NOMO-1 (cell line): ENCODE measurements at regions not wholly inside any gene's neighbourhood (a gene's known extent, or its start where the extent isn't known, plus 50 kb on each side); places are given as distances from the start of the nearest gene placed in this dataset.
A peak's percentile ranks its signal among the peaks of the same experiment; 100 is the strongest.
"Not testable (repeated sequence)": the region's sequence is repeated elsewhere in the genome, so short reads cannot be mapped to it uniquely, and the experiment has no call there.

ENCODE experiments used
- DNase-seq, 2 experiments: peaks; one replicate each; lab custom pipeline; 2025; ENCODE audit not compliant: unreplicated experiment in 2 of 2; lab: John Stamatoyannopoulos, UW

- no peak for DNase-seq
Observed at GRCh38 chr1:121443001-121443540, 258.3 kb downstream of the SRGAP2C start.

GRCh38 chr1:121444096-121444495 lies 259.3 kb downstream of the SRGAP2C start:
- no peak for DNase-seq

DNA sequence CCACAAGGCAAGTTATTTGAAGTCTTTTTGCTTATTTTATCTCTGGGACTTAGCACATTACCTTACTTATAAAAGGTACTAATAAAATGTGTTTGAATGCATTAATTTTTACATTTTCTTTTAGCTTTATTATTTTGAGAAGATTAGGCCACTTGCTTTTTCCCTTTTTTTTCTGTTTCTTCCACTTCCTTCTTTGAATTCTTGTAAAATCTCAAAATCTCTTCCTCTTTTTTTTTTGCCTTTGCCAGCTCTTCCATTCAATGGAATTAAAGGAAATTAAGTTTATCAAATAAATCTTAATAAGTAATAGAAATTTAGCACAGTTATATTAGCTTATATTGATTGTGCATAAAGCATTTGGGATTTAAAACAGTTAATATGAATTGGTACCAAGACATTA lies 260.9 kb downstream of the SRGAP2C start:
- peak; percentile 16 to 30 for DNase-seq

DNA sequence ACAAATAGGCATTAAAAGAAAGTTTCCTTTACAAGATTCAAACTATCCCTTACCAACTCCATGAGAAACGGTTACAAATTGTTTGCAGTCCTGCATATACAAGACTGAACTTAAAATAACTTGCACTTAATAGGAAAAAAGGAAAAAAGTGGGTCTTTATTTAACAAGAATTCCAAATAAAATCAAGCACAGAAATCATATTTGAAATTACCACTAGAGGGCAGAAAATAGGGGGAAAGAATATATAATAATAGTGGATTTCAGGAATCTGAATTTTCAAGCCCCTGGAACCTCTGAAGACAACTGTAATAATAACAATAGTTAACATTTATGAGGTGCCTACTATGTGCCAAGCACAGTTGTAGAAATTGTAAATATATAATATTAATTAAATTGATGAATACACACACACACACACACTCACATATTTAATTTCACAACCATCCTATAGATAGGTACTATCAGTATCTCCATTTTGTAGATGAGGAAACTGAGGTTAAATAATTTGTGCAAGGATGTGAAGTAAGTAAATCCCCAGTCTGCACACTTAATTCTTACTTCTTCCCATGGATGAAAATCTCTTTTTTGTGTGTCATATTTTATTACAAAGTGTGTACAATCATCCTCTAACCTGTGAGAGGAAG lies 262.6 kb downstream of the SRGAP2C start:
- DNase-seq = not testable (repeated sequence)

DNA sequence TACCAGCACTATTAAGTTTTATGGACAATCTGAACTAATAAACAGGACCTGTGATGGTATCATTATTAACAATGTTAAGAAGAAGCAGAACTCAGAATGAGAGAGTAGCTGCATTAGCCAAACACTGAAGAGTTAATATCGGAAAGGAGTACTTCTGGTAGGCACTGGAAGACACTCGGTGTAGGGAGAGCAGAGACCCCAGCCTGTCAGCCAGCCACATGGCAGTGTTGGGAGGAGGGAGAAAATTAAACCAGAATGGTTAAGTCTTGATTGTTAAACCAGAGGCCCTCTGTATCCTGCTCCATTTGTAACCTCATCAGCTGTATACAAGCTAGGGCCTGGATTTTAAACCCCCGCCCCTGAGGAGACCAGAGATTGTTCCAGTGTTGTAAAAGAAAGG lies 263.3 kb downstream of the SRGAP2C start:
- not testable (repeated sequence) for DNase-seq

- DNase-seq = no peak
Observed at GRCh38 chr1:121448851-121449250, 264.1 kb downstream of the SRGAP2C start.

- DNase-seq = no peak
Observed at GRCh38 chr1:121452484-121452883, 267.7 kb downstream of the SRGAP2C start.

- peak; percentile 79 to 98 for DNase-seq
Observed at GRCh38 chr1:121458291-121459048, 273.7 kb downstream of the SRGAP2C start.

GRCh38 chr1:121459235-121459634 lies 274.5 kb downstream of the SRGAP2C start:
- no peak for DNase-seq

DNA sequence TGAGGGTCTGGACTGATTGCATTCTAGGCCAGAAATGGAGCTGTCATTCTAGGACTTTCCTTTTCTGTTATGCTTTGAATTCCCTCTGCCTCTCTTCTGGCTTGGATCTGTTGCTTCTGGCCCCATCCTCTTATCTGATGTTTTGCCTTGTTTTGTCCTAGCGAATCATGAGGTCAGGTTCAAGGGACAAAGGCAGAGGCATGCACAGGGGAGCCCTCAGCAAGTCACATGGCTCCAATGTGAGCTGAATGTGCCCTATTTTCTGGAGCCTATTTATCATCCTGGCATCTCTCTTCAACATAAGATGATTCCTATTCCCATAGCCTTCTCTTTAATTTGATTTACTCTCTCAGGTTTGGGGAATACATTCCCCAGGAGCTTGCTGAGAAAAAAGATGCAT lies 284.6 kb downstream of the SRGAP2C start:
- not testable (repeated sequence) for DNase-seq

DNA sequence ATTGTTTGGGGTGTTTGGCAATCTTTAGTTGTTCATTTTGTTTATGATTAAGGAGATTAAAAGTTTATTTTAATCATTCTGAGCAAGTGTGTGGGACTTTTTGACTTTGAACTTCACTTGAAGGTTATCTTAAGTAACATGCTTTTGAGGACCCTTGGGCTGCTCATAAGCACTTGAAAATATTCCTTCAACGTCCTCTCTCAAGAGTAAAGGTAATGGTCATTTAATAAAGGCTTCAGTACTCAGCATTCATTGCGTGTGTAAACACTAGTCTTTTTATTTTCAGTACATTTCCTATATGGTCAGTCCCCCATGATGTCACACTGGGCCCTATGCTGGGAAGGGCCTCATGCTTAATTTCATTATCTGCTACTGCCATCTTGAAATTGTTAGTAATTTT lies 285.6 kb downstream of the SRGAP2C start:
- not testable (repeated sequence) for DNase-seq

DNA sequence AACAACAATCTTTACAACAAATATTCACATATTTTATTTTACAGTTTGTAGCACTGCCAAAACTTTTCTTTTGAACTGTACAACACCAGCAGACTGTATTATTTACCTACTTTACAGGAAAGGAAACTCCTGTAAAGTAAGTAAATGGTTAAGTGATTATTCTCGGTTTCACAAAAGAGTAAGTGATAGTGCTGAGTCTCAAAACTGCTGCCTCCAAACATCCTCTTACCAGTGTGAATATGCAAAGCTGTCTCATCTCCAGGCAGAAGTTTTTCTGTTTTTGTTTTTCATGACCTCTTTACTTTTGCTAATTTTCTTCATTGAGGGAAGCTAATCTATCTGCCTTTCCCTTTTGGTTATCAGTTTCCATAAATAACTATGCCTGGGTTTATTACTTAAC lies 286.7 kb downstream of the SRGAP2C start:
- no peak for DNase-seq

- no peak for DNase-seq
Observed at GRCh38 chr1:121472017-121472416, 287.2 kb downstream of the SRGAP2C start.

GRCh38 chr1:121483234-121483633 lies 298.5 kb downstream of the SRGAP2C start:
- no peak for DNase-seq

DNA sequence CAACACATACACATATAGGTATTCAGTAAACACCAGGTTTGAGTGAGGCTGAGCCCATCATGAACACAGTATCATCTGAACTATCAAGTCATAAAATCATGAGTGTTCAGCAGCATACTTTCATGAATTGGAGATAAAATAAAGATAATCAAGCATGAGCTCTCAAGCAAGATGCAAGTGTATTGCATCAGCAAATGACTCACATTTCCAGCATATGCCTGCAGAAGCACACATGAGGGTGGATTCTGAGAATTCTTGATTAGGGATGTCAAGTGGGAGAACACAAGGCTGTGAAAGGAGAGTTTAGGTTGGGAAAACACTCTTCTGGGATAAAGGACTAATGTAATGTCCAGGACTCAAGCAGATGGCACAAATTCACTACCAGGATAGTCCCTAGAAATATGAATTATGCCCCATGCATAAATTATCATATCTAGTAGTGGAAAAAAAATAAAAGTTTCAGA lies 299.2 kb downstream of the SRGAP2C start:
- DNase-seq = no peak

GRCh38 chr1:121494796-121495195 lies 310.0 kb downstream of the SRGAP2C start:
- DNase-seq = not testable (repeated sequence)

DNA sequence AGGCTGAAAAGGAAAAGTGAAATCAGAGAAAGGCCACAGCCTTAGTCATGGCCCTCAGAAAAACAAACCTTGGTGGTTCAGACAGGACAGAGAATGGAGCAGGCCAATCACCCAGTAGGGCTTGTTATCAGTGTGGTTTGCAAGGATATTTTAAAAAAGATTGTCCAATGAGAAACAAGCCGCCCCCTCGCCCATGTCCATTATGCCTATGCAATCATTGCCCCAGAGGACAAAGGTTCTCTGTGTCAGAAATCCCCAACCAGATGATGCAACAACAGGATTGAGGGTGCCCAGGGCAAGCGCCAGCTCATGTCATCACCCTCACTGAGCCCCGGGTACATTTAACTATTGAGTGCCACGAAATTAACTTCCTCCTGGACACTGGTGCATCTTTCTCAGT lies 326.7 kb downstream of the SRGAP2C start:
- DNase-seq = peak; percentile 66 to 81

DNA sequence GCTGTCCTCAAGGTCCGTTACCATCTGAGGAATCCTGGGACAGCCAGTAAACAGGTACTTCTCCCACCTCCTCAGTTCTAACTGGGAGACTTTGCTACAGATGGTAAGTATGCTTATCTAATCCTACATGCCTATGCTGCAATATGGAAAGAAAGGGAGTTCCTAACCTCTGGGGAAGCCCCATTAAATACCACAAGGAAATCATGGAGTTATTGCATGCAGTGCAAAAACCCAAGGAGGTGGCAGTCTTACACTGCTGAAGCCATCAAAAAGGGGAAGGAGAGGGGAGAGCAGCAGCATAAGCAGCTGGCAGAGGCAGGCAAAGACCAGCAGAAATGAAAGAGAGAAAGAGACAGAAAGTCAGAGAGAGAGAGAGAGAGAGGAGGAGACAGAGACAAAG lies 327.1 kb downstream of the SRGAP2C start:
- peak in 1 of 2 experiments; percentile 29 for DNase-seq

DNA sequence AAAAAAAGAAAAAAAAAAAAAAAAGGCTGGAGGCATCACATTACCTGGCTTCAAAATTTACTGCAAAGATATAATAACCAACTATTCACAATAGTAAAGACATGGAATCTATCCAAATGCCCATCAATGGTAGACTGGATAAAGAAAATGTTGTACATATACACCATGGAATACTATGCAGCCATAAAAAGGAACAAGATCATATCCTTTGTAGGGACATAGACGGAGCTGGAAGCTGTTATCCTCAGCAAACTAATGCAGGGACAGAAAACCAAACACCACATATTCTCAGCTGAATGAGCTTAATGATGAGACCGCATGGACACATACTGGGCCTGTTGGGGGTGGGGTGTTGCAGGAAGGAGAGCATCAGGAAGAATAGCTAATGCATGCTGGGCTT lies 330.5 kb downstream of the SRGAP2C start:
- DNase-seq = no peak

- peak; percentile 72 to 85 for DNase-seq
Observed at GRCh38 chr1:121516234-121516967, 331.6 kb downstream of the SRGAP2C start.

GRCh38 chr1:121517586-121518230 lies 332.9 kb downstream of the SRGAP2C start:
- DNase-seq = peak in 1 of 2 experiments; percentile 67
